CD4-positive, alpha-beta T cell (primary cell): ENCODE measurements at regions not wholly inside any gene's neighbourhood (a gene's known extent, or its start where the extent isn't known, plus 50 kb on each side); places are given as distances from the start of the nearest gene placed in this dataset.

Experiments
- ATAC-seq: fragments of 200-7000 bp; cut with Tn5 transposase; one replicate; pipeline ENCODE4 v1.10.0; 2022; ENCODE audit warnings: mild to moderate bottlenecking; ENCODE audit not compliant: poor library complexity
- CTCF ChIA-PET: fragments of 350-600 bp; sonication (Branson Sonifier 250); formaldehyde crosslinking; loops from one replicate; lab custom pipeline; 2021; ENCODE audit warnings: antibody characterized with exemption, inconsistent platforms; lab: Charles Lee
- POLR2A ChIA-PET: fragments of 350-600 bp; sonication (Branson Sonifier 250); formaldehyde crosslinking; loops from one replicate; lab custom pipeline; 2021; ENCODE audit warnings: antibody characterized with exemption, inconsistent platforms; lab: Charles Lee
- DNase-seq, 14 experiments: peaks; one replicate each; pipeline ENCODE4 v3.0.0-alpha.2; 2013 to 2020; ENCODE audit warnings: mixed read lengths in 2 of 14
- H3K27ac ChIP-seq, 2 donors: one replicate each; pipeline versions ENCODE4 v1.5.1 to v1.7.0; 2013; ENCODE audit warnings: low read length in 2 of 2, low read depth in 1 of 2, mild to moderate bottlenecking in 1 of 2
- H3K27me3 ChIP-seq, 2 experiments: 1 replicate in 1 of 2; 2 replicates in 1 of 2; pipeline versions ENCODE4 v1.6.1 to v1.7.0; 2013; ENCODE audit warnings: low read length in 2 of 2, control low read depth in 1 of 2, mild to moderate bottlenecking in 1 of 2, moderate library complexity in 1 of 2; ENCODE audit not compliant: insufficient read depth in 2 of 2, control insufficient read depth in 1 of 2
- H3K36me3 ChIP-seq: one replicate; pipeline ENCODE4 v1.6.1; 2013; ENCODE audit warnings: low read length, control low read depth; ENCODE audit not compliant: insufficient read depth
- H3K4me1 ChIP-seq: one replicate; pipeline ENCODE4 v1.6.1; 2013; ENCODE audit warnings: low read length, control low read depth; ENCODE audit not compliant: insufficient read depth
- H3K4me3 ChIP-seq: one replicate; pipeline ENCODE4 v1.5.1; 2013; ENCODE audit warnings: mild to moderate bottlenecking, low read length, moderate library complexity
- H3K9me3 ChIP-seq, 2 experiments: 1 replicate in 1 of 2; 2 replicates in 1 of 2; pipeline versions ENCODE4 v1.6.1 to v1.7.0; 2013; ENCODE audit warnings: low read length in 2 of 2, mild to moderate bottlenecking in 2 of 2, control low read depth in 1 of 2, moderate library complexity in 1 of 2; ENCODE audit not compliant: control insufficient read depth in 1 of 2, insufficient read depth in 1 of 2
- H3K27ac Mint-ChIP-seq: one replicate; pipeline ENCODE4 v1.8.0; 2020; ENCODE audit warnings: mixed read lengths
- H3K27me3 Mint-ChIP-seq: one replicate; pipeline ENCODE4 v1.8.0; 2021; ENCODE audit warnings: mixed read lengths
- H3K36me3 Mint-ChIP-seq: one replicate; pipeline ENCODE4 v1.8.0; 2021; ENCODE audit warnings: low read depth, mixed read lengths
- H3K4me1 Mint-ChIP-seq: one replicate; pipeline ENCODE4 v1.8.0; 2021; ENCODE audit warnings: low read depth, mixed read lengths
- H3K4me3 Mint-ChIP-seq: one replicate; pipeline ENCODE4 v1.8.0; 2020; ENCODE audit warnings: mild to moderate bottlenecking, mixed read lengths
- H3K9me3 Mint-ChIP-seq: one replicate; pipeline ENCODE4 v1.8.0; 2020; ENCODE audit warnings: mixed read lengths
- CTCF ChIP-seq: fragments of 200-600 bp; IDR thresholded peaks from one replicate; pipeline ENCODE4 v1.8.0; 2022; ENCODE audit warnings: antibody characterized with exemption, mild to moderate bottlenecking
- intact Hi-C, 2 experiments: fragments of 100-400 bp; cut with DNase I in 1 of 2; cut with micrococcal nuclease in 1 of 2; formaldehyde crosslinking; loops; one replicate each; pipeline versions ENCODE4 v1.15.1 to v1.9.0; 2023 to 2025; cut with DNase I, micrococcal nuclease

- no peak for ATAC-seq
- POLR2A ChIA-PET = no interaction called here
- CTCF ChIA-PET = no interaction called here
- Mint-ChIP-seq H3K36me3 (no peaks in the 10 kb centered on the region), H3K4me1 (no peaks in the 10 kb centered on the region), H3K27ac (no peak overlapping the region), H3K27me3 (no peaks in the 10 kb centered on the region), H3K9me3 (no peaks in the 10 kb centered on the region), H3K4me3 (no peak overlapping the region)
- TF ChIP-seq CTCF = no peak
- H3K9me3 ChIP-seq = peaks cover 0 to 8% of the 10 kb centered on the region in 2 experiments
- no peak overlapping the region for H3K4me3 ChIP-seq
- intact Hi-C loops = no loop called here
- DNase-seq = no peak
- H3K36me3 ChIP-seq = no peaks in the 10 kb centered on the region
- no peak overlapping the region for H3K27ac ChIP-seq
- H3K4me1 ChIP-seq = no peaks in the 10 kb centered on the region
- H3K27me3 ChIP-seq = peaks cover 0 to 4% of the 10 kb centered on the region in 2 experiments
These were observed 107.1 kb downstream of the TEX36 start for GRCh38 chr10:125575843-125576242.

- no peak for TF ChIP-seq CTCF
- Mint-ChIP-seq H3K4me1 (no peaks in the 10 kb centered on the region), H3K36me3 (no peaks in the 10 kb centered on the region), H3K4me3 (no peak overlapping the region), H3K9me3 (peaks cover 2% of the 10 kb centered on the region), H3K27ac (no peak overlapping the region), H3K27me3 (peaks cover 9% of the 10 kb centered on the region)
- Histone ChIP-seq H3K4me1 (no peaks in the 10 kb centered on the region), H3K27ac (no peak overlapping the region), H3K36me3 (no peaks in the 10 kb centered on the region), H3K9me3 (peaks cover 0 to 8% of the 10 kb centered on the region in 2 experiments), H3K4me3 (no peak overlapping the region), H3K27me3 (peaks cover 0 to 4% of the 10 kb centered on the region in 2 experiments)
- ChIA-PET POLR2A (no interaction called here), CTCF (no interaction called here)
- intact Hi-C loops = no loop called here
- no peak for ATAC-seq
- DNase-seq = no peak
These were observed 114.8 kb downstream of the TEX36 start for GRCh38 chr10:125568156-125568555.

- TF ChIP-seq CTCF = no peak
- intact Hi-C loops = no loop called here
- Histone ChIP-seq H3K27me3 (peaks cover 0 to 4% of the 10 kb centered on the region in 2 experiments), H3K9me3 (peaks cover 0 to 8% of the 10 kb centered on the region in 2 experiments), H3K4me3 (no peak overlapping the region), H3K27ac (no peak overlapping the region), H3K36me3 (no peaks in the 10 kb centered on the region), H3K4me1 (no peaks in the 10 kb centered on the region)
- peaks cover 2% of the 10 kb centered on the region for H3K9me3 Mint-ChIP-seq
- ChIA-PET POLR2A (no interaction called here), CTCF (no interaction called here)
- no peak overlapping the region for H3K27ac Mint-ChIP-seq
- ATAC-seq (no peak), DNase-seq (no peak)
- H3K27me3 Mint-ChIP-seq = peaks cover 9% of the 10 kb centered on the region
- no peaks in the 10 kb centered on the region for H3K36me3 Mint-ChIP-seq
- no peak overlapping the region for H3K4me3 Mint-ChIP-seq
- H3K4me1 Mint-ChIP-seq = no peaks in the 10 kb centered on the region
These were observed 115.4 kb downstream of the TEX36 start for GRCh38 chr10:125567529-125567928.
